ENCODE measurements at regions not wholly inside any gene's neighbourhood (a gene's known extent, or its start where the extent isn't known, plus 50 kb on each side); places are given as distances from the start of the nearest gene placed in this dataset.

DNA sequence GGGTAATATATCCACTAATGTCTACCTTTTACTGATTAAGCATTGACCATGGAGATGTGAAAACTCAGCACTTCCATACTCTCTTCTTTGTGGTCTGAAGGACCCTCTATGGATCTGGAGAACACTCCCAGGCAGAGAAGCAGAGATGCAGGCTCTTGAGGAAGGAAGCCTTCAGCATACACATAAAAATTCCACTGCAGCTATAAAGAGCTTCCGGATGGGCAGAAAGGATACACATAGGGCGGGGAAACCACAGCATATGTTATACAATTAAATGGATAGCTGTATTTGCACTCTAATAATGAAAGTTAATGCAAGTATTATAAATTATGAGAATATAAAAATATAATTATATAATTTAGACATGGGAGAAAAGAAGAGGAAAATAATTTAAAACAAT is 1258.2 kb upstream of the ALCAM start:
- DNase-seq (ENCODE audit: low read depth, low spot score) (no peak), FAIRE-seq (no peak)
- TF ChIP-seq CTCF (optimal IDR thresholded peaks at IDR 0.05 in 1 of 3, IDR thresholded peaks at IDR 0.05 in 1 of 3, conservative IDR thresholded peaks at IDR 0.05 in 1 of 3; ENCODE audit: extremely low read depth in 1 of 3, insufficient read depth in 2 of 3, low read length in 3 of 3) (no peak), EZH2 (IDR thresholded peaks at IDR 0.05; ENCODE audit: low read length) (no peak)
- H3K9ac ChIP-seq (ENCODE audit: control insufficient read depth, extremely low read depth, insufficient read depth, low read length): no peak overlapping the region
- no peaks in the 10 kb centered on the region for H3K27me3 ChIP-seq (ENCODE audit: control insufficient read depth, extremely low read depth, insufficient read depth, low read length)
- no peak overlapping the region for H3K27ac ChIP-seq (ENCODE audit: control insufficient read depth, insufficient read depth, low read length)
- no peaks in the 10 kb centered on the region for H3K4me1 ChIP-seq (ENCODE audit: control insufficient read depth, extremely low read depth, insufficient read depth, low read length)
- no peak overlapping the region for H3K4me3 ChIP-seq (ENCODE audit: control insufficient read depth in 2 of 3, extremely low read depth in 1 of 3, insufficient read depth in 2 of 3, low read depth in 1 of 3, low read length in 3 of 3)
- no peak overlapping the region for H2AFZ ChIP-seq (ENCODE audit: control insufficient read depth, low read length)
- H3K79me2 ChIP-seq (ENCODE audit: control insufficient read depth, insufficient read depth, low read length): no peaks in the 10 kb centered on the region
- no peaks in the 10 kb centered on the region for H3K36me3 ChIP-seq (ENCODE audit: control insufficient read depth in 2 of 2, extremely low read depth in 1 of 2, insufficient read depth in 2 of 2, low read length in 2 of 2)
- dilution Hi-C loops (cut with MboI; ENCODE audit: extremely low pct_ligation_motif_present, low sequenced_read_pairs): no loop called here
- H3K9me3 ChIP-seq (ENCODE audit: control insufficient read depth, low read depth, low read length): no peaks in the 10 kb centered on the region
- H3K4me2 ChIP-seq (ENCODE audit: control insufficient read depth, extremely low read depth, insufficient read depth, low read depth, low read length): no peak overlapping the region
- H3K9me1 ChIP-seq (ENCODE audit: control insufficient read depth, extremely low read depth, insufficient read depth, low read length): no peaks in the 10 kb centered on the region
- no peaks in the 10 kb centered on the region for H4K20me1 ChIP-seq (ENCODE audit: control insufficient read depth, extremely low read depth, insufficient read depth, low read length)

- Histone ChIP-seq H3K27ac (ENCODE audit: control insufficient read depth, insufficient read depth, low read length) (no peak overlapping the region), H4K20me1 (ENCODE audit: control insufficient read depth, extremely low read depth, insufficient read depth, low read length) (no peaks in the 10 kb centered on the region), H3K27me3 (ENCODE audit: control insufficient read depth, extremely low read depth, insufficient read depth, low read length) (no peaks in the 10 kb centered on the region), H3K36me3 (ENCODE audit: control insufficient read depth in 2 of 2, extremely low read depth in 1 of 2, insufficient read depth in 2 of 2, low read length in 2 of 2) (no peaks in the 10 kb centered on the region), H3K79me2 (ENCODE audit: control insufficient read depth, insufficient read depth, low read length) (no peaks in the 10 kb centered on the region), H3K4me3 (ENCODE audit: control insufficient read depth in 2 of 3, extremely low read depth in 1 of 3, insufficient read depth in 2 of 3, low read depth in 1 of 3, low read length in 3 of 3) (no peak overlapping the region), H3K4me1 (ENCODE audit: control insufficient read depth, extremely low read depth, insufficient read depth, low read length) (no peaks in the 10 kb centered on the region), H3K9ac (ENCODE audit: control insufficient read depth, extremely low read depth, insufficient read depth, low read length) (no peak overlapping the region), H3K4me2 (ENCODE audit: control insufficient read depth, extremely low read depth, insufficient read depth, low read depth, low read length) (no peak overlapping the region), H3K9me1 (ENCODE audit: control insufficient read depth, extremely low read depth, insufficient read depth, low read length) (no peaks in the 10 kb centered on the region), H2AFZ (ENCODE audit: control insufficient read depth, low read length) (no peak overlapping the region), H3K9me3 (ENCODE audit: control insufficient read depth, low read depth, low read length) (no peaks in the 10 kb centered on the region)
- TF ChIP-seq CTCF (optimal IDR thresholded peaks at IDR 0.05 in 1 of 3, IDR thresholded peaks at IDR 0.05 in 1 of 3, conservative IDR thresholded peaks at IDR 0.05 in 1 of 3; ENCODE audit: extremely low read depth in 1 of 3, insufficient read depth in 2 of 3, low read length in 3 of 3) (no peak), EZH2 (IDR thresholded peaks at IDR 0.05; ENCODE audit: low read length) (no peak)
- FAIRE-seq (no peak), DNase-seq (ENCODE audit: low read depth, low spot score) (no peak)
- dilution Hi-C loops (cut with MboI; ENCODE audit: extremely low pct_ligation_motif_present, low sequenced_read_pairs): no loop called here
Observed at GRCh38 chr3:104126463-104126862, 1240.2 kb upstream of the ALCAM start.
